Testis (tissue), 2 donors: ENCODE measurements at regions not wholly inside any gene's neighbourhood (a gene's known extent, or its start where the extent isn't known, plus 50 kb on each side); places are given as distances from the start of the nearest gene placed in this dataset.

Experiments
- POLR2A ChIP-seq: fragments of 450-650 bp; IDR thresholded peaks from one replicate; pipeline ENCODE4 v1.6.1; 2017; ENCODE audit warnings: antibody characterized with exemption, mild to moderate bottlenecking, moderate library complexity
- TF ChIP-seq, protein P1 (sequence below), 3 experiments: fragments of 450-650 bp in 2 of 3; fragments of 200-600 bp in 1 of 3; sonication (generic) in 1 of 3; IDR thresholded peaks; one replicate each; pipeline ENCODE4 v1.5.1; 2016 to 2019; ENCODE audit warnings: antibody characterized with exemption in 3 of 3, mild to moderate bottlenecking in 2 of 3, moderate library complexity in 1 of 3

DNA sequence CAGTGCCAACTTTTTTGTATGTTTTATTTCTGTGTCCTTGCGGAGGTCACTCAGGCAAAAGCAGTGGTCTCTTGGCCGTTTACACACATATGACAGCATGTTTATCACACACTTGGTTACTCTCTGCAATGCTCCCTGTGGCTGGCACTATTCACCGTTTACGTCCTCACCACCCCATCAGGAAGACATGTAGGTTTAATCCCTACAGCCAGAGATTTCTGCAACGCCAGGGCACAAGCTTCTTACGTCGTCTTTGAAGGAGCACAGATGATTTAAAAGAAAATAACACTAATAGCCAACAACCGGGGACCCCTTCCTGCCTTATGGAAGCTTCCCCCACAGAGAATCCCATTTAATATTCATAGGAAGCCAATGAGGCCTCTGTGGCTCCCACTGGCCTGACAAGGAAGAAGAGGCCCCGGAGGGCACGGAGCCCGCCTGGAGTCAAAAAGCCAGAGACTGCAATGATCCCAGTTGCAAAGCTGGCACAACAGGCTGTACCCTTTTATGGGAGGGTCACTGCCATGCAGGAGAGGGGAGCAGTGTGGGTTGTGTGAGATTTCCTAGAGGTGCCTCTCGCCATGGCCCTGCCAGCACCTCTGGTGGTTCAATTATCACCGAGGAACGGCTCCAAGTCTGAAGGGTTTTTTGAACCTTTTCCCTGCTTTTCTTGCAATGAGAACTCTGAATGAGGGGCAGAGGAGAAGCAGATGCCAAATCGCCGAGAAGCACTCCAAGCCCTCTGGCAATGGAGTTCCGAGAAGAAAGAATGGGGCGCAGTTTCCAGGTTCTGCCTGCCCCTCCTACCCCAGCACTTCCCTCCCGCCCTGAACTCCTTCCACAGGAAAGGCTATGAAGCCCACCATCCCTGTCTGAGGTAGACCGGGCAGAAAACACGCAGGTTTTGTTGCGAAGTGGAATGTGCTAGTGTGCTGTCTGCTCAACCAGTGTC lies 96.2 kb downstream of the THBS2 start:
- TF ChIP-seq POLR2A, result no peak
- TF ChIP-seq, protein P1, sequence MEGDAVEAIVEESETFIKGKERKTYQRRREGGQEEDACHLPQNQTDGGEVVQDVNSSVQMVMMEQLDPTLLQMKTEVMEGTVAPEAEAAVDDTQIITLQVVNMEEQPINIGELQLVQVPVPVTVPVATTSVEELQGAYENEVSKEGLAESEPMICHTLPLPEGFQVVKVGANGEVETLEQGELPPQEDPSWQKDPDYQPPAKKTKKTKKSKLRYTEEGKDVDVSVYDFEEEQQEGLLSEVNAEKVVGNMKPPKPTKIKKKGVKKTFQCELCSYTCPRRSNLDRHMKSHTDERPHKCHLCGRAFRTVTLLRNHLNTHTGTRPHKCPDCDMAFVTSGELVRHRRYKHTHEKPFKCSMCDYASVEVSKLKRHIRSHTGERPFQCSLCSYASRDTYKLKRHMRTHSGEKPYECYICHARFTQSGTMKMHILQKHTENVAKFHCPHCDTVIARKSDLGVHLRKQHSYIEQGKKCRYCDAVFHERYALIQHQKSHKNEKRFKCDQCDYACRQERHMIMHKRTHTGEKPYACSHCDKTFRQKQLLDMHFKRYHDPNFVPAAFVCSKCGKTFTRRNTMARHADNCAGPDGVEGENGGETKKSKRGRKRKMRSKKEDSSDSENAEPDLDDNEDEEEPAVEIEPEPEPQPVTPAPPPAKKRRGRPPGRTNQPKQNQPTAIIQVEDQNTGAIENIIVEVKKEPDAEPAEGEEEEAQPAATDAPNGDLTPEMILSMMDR (IDR thresholded peaks at IDR 0.05), result no peak
